ENCODE measurements at regions not wholly inside any gene's neighbourhood (a gene's known extent, or its start where the extent isn't known, plus 50 kb on each side); places are given as distances from the start of the nearest gene placed in this dataset.
"Not testable (repeated sequence)": the region's sequence is repeated elsewhere in the genome, so short reads cannot be mapped to it uniquely, and the experiment has no call there.

DNA sequence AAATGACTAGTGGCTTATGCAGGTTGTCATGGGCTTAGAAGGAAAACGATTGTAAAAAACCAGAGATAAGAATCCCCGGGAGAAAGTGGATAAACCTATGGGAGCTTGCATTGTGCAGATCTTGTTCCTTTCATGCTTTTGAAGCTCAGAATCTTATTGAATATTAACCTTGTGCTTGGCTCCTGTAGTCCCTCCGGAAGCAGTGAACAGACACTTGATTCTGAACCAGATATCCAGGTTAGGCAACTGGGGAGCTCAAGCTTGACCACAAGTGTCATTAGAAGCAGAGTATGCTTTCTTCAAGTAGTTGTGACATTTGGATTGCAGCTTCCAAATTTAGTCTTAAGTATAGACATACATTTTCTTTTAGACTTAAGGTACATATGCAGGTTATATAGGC lies 212.6 kb upstream of the MOCS1 start:
- DNase-seq, result no peak

DNA sequence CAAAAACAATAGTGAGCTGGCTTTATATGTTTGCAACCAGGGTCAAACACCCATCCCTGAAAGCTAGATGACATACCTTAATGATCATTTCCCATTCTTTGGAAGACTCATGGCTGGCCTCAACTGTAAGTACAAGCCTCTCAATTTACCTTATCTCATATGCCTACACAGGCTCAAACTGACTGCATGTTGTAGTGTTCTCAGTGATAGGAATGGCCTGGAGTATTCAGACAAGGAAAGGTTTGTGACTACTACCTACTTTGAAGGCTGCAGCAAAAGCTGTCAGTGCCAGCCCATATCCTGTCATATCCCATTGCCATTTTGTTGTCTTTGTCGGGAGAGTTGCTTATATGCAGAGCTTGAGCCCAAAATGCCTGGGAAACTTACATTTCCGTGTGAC lies 205.2 kb upstream of the MOCS1 start:
- no peak for DNase-seq

GRCh38 chr6:40138273-40138720 lies 204.0 kb upstream of the MOCS1 start:
- DNase-seq, result no peak

DNA sequence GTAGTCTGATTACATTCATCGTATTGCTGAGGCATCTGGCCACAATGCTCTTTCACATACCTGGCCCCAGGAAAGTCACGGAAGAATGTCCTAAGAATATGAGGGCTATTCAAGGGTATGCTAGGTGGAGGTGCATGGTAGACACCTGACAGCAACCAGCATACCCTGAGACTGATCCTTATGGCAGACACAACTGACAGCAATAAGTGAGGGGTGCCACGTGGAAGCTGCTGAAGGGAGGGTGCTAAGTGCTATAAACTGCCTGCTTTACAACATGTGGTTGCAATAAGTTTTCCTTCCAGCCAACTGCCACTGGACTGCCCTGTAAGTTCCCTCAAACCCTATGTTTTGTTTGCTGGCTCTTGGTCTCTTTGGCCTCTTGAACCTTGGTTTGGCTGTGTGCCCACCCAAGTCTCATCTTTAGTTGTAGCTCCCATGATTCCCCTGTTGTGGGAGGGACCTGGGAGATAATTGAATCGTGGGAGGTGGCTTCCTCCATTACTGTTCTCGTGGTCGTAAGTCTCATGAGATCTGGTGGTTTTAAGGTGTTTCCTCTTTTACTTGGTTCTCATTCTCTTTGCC lies 201.3 kb upstream of the MOCS1 start:
- no peak for DNase-seq

- DNase-seq, result not testable (repeated sequence)
These were observed 199.7 kb upstream of the MOCS1 start for GRCh38 chr6:40133981-40134380.

DNA sequence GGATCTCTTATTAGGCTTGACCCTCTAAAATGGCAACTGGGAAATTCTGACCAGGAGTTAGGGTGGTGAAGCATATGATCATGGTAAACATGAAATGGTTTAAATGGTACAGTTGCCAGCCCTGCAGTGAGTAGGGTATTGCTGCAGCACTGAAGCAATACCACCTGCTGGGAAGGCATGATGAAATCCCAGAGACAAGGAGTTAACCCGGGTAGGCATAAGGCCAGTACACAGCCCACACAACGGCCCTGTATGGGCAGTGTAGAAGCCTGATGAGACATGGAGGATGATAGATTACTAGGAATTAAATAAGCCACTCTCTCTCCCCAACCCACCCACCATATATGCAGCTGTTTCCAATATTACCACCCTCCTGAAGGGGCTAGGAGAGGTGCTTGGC lies 197.4 kb upstream of the MOCS1 start:
- no peak for DNase-seq

- no peak for DNase-seq
These were observed 193.9 kb upstream of the MOCS1 start for GRCh38 chr6:40128127-40128526.

DNA sequence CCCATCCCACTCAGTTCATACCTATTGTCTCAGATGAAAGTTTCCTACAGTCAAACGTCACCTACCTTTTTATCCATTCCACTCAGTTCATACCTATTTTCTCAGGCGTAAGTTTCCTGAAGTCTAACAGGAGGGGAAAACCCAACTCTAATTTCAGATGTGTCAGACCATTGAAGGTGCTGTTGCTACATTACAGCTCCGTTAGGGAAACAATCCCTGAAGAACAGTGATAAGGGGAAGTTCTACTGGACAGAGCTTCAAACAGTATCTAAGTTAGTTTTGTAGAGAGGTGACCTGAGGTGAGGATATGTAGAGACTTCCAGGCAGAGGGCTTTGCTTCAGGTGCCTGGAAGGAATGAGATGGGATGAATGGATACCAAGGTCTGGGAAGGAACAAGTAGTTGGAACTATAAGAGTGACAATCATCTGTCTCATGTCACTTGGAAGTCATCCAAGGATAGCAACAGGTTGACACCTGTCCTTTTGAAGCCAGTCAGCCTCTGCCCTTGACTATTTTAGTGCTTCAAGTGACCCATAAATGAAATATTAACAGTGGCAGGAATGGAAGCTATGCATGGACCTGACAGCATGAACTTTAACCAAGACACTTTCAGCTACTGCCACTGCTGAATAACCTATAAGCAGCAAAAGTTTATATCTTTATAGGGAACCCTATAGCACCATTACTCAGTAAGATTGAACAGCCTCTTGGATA lies 191.6 kb upstream of the MOCS1 start:
- DNase-seq, result no peak

GRCh38 chr6:40124924-40125323 lies 190.7 kb upstream of the MOCS1 start:
- no peak for DNase-seq

- no peak for DNase-seq
These were observed 182.6 kb upstream of the MOCS1 start for GRCh38 chr6:40116832-40117231.

DNA sequence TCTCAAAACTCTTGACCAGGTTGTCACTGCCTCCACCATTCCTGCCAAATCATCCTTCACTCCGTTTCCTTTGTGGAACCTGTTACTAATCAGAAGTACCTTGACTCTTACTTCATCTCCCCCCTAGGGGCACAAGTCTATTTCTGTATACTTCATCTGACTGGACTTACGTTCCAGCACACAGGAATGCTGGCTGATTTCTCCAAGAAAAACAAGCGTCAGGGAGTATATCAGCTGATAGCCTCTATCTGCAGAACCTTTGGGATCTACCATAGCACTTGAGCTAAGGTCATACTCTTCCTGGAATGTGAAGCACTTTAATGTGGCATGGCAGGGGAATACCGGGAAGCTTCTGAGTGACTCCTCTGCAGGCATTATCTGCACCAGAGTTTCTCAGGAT lies 178.1 kb upstream of the MOCS1 start:
- DNase-seq, result no peak

- no peak for DNase-seq
These were observed 174.5 kb upstream of the MOCS1 start for GRCh38 chr6:40108736-40109135.

DNA sequence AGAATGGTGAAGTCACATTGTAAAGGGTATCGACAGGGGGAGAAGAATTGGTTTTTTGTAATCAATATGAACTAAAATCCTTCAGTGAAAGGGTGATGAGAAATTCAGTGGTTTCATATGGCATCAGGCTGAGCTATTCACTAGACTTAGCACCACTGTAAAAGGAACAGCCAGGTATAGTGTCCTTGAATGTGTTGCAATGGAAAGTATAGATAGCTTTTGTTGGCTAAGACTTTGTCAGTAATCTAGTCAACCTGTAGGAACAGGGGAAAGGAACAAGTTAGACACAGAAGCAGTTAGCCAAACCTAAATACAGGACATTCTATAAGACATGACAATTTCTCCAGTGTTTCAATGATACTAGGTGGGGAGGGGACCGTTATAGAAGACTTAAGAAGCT lies 172.6 kb upstream of the MOCS1 start:
- no peak for DNase-seq

- no peak for DNase-seq
These were observed 164.5 kb upstream of the MOCS1 start for GRCh38 chr6:40098774-40099173.

DNA sequence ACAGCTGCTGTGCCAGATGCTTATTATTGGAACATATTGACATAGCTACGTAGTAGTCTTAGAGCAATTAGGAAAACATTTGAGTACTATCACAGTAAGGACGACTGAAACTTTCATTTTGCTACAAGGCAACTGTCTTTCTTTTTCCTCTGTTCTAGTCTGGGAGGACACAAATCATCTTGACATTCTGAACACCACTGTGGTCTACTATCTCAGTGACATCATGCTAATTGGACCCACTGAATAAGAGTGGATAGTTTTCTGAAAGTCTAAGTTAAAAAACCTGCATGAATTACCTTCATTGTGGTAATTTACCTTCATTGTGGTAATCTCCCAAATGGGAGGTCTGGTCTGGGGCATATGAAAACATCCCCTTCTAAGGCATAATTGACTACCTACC lies 163.3 kb upstream of the MOCS1 start:
- DNase-seq, result no peak

- DNase-seq, result no peak
These were observed 149.1 kb upstream of the MOCS1 start for GRCh38 chr6:40083141-40083920.

GRCh38 chr6:40082278-40083043 lies 148.2 kb upstream of the MOCS1 start:
- no peak for DNase-seq

- DNase-seq, result no peak
These were observed 143.5 kb upstream of the MOCS1 start for GRCh38 chr6:40077736-40078135.

DNA sequence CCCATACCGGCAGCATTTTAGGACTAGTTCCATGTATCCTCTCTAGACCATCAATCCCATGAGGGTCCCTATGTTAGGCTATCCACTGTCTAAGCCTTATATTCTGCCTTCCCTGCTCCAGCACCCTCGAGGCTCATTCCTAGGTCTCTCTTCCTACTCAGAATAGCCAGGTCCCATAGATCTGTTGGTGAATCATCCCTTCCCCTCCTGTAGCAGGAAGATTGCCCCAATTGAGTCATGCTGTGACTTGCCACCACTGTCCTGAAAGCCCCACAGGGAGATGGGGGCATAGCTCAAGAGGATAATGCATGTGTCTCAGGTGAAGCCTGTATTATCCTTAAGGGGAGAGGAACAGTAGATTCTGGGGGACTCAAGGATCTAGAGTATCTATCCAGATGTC lies 143.1 kb upstream of the MOCS1 start:
- no peak for DNase-seq

- no peak for DNase-seq
These were observed 140.9 kb upstream of the MOCS1 start for GRCh38 chr6:40075056-40075590.

- DNase-seq, result no peak
These were observed 140.2 kb upstream of the MOCS1 start for GRCh38 chr6:40074306-40075055.

- no peak for DNase-seq
These were observed 132.1 kb upstream of the MOCS1 start for GRCh38 chr6:40066372-40066771.

All from stimulated activated CD4-positive, alpha-beta T cell treated with anti-CD3 and anti-CD28 coated beads, Interleukin-4, amount 100 ng/mL, for 24 hours (primary cell).